Esophagus squamous epithelium (tissue), 5 donors: ENCODE measurements at regions not wholly inside any gene's neighbourhood (a gene's known extent, or its start where the extent isn't known, plus 50 kb on each side); places are given as distances from the start of the nearest gene placed in this dataset.
"Not testable (repeated sequence)": the region's sequence is repeated elsewhere in the genome, so short reads cannot be mapped to it uniquely, and the experiment has no call there.

Experiments used
- DNase-seq: peaks from one replicate; lab custom pipeline; 2025; lab: John Stamatoyannopoulos, UW
- H3K27ac ChIP-seq, 4 donors: fragments of 200-600 bp; sonication (generic); one replicate each; pipeline ENCODE4 v1.5.1; 2016 to 2019; ENCODE audit warnings: mild to moderate bottlenecking in 1 of 4
- H3K27me3 ChIP-seq, 4 donors: fragments of 200-600 bp; sonication (generic); 1 replicate in 3 of 4; 2 replicates in 1 of 4; pipeline versions ENCODE4 v1.5.1 to v1.6.0; 2017 to 2021; ENCODE audit warnings: antibody characterized with exemption in 1 of 4
- H3K36me3 ChIP-seq, 3 donors: fragments of 200-600 bp; sonication (generic); one replicate each; pipeline ENCODE4 v1.5.1; 2016 to 2019
- H3K4me1 ChIP-seq, 3 donors: fragments of 200-600 bp; sonication (generic); one replicate each; pipeline ENCODE4 v1.5.1; 2017 to 2019
- H3K4me3 ChIP-seq, 4 donors: fragments of 200-600 bp; sonication (generic); 1 replicate in 3 of 4; 2 replicates in 1 of 4; pipeline ENCODE4 v1.5.1; 2016 to 2019; ENCODE audit warnings: mild to moderate bottlenecking in 2 of 4, moderate library complexity in 1 of 4
- H3K9me3 ChIP-seq, 3 donors: fragments of 200-600 bp; sonication (generic); one replicate each; pipeline ENCODE4 v1.5.1; 2016 to 2019
- POLR2A ChIP-seq, 4 donors: fragments of 450-650 bp; IDR thresholded peaks; one replicate each; pipeline ENCODE4 v1.6.1; 2017; ENCODE audit warnings: antibody characterized with exemption in 4 of 4, mild to moderate bottlenecking in 4 of 4, moderate library complexity in 3 of 4
- WGBS, 2 donors: methylation state at CpG; one replicate each; pipeline ENCODE4 v1.1.5; 2018; 5-methylcytosine and 5-hydroxymethylcytosine counted together
- intact Hi-C: fragments of 100-400 bp; cut with DNase I; formaldehyde crosslinking; loops from one replicate; pipeline ENCODE4 v1.15.0; 2022
- TF ChIP-seq, protein P1 (sequence below), 6 experiments: fragments of 450-650 bp in 4 of 6; fragments of 200-600 bp in 2 of 6; sonication (generic) in 2 of 6; IDR thresholded peaks; one replicate each; pipeline ENCODE4 v1.5.1; 2016 to 2019; ENCODE audit warnings: antibody characterized with exemption in 6 of 6, mild to moderate bottlenecking in 4 of 6, moderate library complexity in 4 of 6
- donor health status: DM: yes; HTN: yes; CAD: no.

DNA sequence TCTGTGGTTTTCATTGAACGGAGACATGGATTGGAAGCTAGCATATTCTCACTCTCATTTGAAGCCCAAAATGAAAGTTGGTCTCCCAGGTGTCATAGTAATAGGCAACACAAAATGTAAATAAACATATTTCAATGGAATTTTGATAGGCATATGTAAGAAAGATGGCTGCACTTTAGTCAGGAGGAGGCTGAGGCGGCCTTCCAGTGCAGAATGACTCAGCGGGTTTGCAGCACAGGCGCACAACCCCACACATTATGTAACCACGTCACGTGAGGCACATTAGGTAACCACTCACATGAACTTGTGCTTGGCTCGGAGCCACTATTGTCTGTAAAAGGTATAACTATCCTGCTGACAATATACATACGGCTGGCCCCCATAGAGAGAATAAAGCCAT lies 381.7 kb downstream of the GPAT3 start:
- H3K4me3 ChIP-seq: no peak overlapping the region
- no peak overlapping the region for H3K27ac ChIP-seq
- H3K36me3 ChIP-seq: no peaks in the 10 kb centered on the region
- no peaks in the 10 kb centered on the region for H3K27me3 ChIP-seq
- TF ChIP-seq, protein P1, sequence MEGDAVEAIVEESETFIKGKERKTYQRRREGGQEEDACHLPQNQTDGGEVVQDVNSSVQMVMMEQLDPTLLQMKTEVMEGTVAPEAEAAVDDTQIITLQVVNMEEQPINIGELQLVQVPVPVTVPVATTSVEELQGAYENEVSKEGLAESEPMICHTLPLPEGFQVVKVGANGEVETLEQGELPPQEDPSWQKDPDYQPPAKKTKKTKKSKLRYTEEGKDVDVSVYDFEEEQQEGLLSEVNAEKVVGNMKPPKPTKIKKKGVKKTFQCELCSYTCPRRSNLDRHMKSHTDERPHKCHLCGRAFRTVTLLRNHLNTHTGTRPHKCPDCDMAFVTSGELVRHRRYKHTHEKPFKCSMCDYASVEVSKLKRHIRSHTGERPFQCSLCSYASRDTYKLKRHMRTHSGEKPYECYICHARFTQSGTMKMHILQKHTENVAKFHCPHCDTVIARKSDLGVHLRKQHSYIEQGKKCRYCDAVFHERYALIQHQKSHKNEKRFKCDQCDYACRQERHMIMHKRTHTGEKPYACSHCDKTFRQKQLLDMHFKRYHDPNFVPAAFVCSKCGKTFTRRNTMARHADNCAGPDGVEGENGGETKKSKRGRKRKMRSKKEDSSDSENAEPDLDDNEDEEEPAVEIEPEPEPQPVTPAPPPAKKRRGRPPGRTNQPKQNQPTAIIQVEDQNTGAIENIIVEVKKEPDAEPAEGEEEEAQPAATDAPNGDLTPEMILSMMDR (IDR thresholded peaks at IDR 0.05): no peak
- TF ChIP-seq POLR2A (IDR thresholded peaks at IDR 0.05): no peak
- H3K9me3 ChIP-seq: no peaks in the 10 kb centered on the region
- no peak for DNase-seq
- intact Hi-C loops: no loop called here
- H3K4me1 ChIP-seq: no peaks in the 10 kb centered on the region
- WGBS, 2 donors: 66 to 79% methylated on average over 6 to 8 of the region's 8 CpGs

DNA sequence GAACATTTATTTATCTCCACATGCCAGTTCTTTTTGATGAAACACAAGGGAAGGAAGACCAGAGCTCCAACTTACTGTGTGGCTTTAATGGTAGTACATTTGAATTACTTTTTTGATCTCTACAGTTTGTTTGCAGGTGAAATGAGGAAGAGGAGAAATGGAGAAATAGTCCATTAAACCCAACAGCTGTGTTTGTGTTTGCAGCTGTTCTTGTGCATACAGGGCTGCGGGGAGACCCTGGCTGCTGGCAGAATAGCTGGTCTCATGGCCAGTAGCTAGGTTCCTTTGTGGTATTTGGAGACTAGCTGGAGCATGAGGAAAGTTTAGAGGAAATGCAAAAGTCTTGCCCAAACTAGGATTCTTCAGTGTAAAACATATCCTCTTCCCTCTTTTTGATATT lies 374.8 kb downstream of the GPAT3 start:
- TF ChIP-seq, protein P1 (IDR thresholded peaks at IDR 0.05): no peak
- TF ChIP-seq POLR2A (IDR thresholded peaks at IDR 0.05): no peak
- intact Hi-C loops: no loop called here
- DNase-seq: no peak
- Histone ChIP-seq H3K4me3 (no peak overlapping the region), H3K4me1 (no peaks in the 10 kb centered on the region), H3K27me3 (no peaks in the 10 kb centered on the region), H3K36me3 (no peaks in the 10 kb centered on the region), H3K27ac (no peak overlapping the region), H3K9me3 (no peaks in the 10 kb centered on the region)
- 21 to 56% methylated on average over 1 of the region's 1 CpG for WGBS, 2 donors

DNA sequence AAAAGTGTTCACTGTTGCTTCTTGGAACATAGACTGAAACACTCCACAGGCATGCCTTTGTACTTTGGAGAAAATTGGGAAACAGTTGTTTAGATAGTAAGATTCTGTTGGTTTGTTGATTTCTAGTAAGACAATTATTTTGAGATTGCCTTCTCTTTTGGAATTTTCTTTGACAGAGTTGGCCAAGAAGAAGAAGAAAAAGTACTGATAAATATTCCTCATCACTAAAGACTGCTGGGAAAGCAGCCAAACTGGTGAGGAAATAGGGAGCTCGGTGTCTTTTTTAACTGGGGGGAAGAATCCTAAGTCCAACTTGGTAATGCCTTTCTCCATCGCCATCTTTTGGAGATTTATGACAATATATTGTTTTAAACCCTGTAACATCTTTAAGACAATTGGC lies 370.7 kb downstream of the GPAT3 start:
- Histone ChIP-seq H3K9me3 (no peaks in the 10 kb centered on the region), H3K27me3 (no peaks in the 10 kb centered on the region), H3K36me3 (no peaks in the 10 kb centered on the region), H3K4me3 (no peak overlapping the region), H3K27ac (no peak overlapping the region), H3K4me1 (no peaks in the 10 kb centered on the region)
- TF ChIP-seq, protein P1 (IDR thresholded peaks at IDR 0.05): no peak
- TF ChIP-seq POLR2A (IDR thresholded peaks at IDR 0.05): no peak
- intact Hi-C loops: no loop called here
- no peak for DNase-seq
- 34 to 55% methylated on average over 2 of the region's 2 CpGs for WGBS, 2 donors

DNA sequence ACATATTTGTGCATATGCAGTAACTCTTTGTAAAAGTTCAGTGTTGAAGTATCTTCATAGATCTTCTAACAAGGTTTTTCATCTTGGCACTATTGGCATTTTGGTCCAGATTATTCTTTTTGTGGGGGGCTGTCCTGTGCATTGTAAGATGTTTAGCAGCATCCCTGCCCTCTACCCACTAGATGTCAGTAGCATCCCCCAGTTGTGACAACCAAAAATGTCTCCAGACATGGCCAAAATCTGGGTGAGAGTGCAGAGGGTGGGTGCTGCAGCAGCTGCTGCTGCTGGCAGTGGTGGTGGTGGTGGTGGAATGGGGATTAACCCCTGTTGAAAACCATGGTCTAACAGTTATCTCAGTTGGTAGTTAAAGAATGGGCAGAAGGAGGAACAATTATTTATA lies 370.0 kb downstream of the GPAT3 start:
- Histone ChIP-seq H3K4me3 (no peak overlapping the region), H3K27me3 (no peaks in the 10 kb centered on the region), H3K4me1 (no peaks in the 10 kb centered on the region), H3K9me3 (no peaks in the 10 kb centered on the region), H3K27ac (peak overlapping the region in 1 of 4 donors; percentile 19), H3K36me3 (no peaks in the 10 kb centered on the region)
- no peak for TF ChIP-seq POLR2A (IDR thresholded peaks at IDR 0.05)
- TF ChIP-seq, protein P1 (IDR thresholded peaks at IDR 0.05): peak in 2 of 6 experiments; percentile 17 to 23
- no peak for DNase-seq
- intact Hi-C loops: no loop called here

DNA sequence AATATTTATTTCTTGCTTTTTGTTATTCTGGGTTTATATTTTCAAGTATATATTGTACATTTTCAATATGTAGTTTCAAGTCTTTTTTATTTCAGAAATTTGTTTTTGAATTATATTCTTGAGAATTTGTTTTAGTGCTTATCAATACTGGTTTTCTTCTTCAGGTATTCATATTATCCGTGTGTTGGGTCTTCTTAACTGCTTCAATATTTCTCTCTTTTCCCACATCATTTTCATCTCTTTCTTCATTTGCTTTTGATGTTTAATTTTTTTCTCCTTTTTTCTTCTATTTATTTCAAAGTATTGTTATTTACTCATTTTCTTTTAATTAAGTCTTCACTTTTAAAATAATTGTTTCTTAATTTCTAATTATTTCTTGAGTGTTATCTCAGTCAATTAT lies 367.8 kb downstream of the GPAT3 start:
- H3K36me3 ChIP-seq, H3K4me1 ChIP-seq, intact Hi-C loops, H3K4me3 ChIP-seq, H3K27me3 ChIP-seq, H3K9me3 ChIP-seq, H3K27ac ChIP-seq, DNase-seq: not testable (repeated sequence)
- WGBS, 2 donors: 37 to 83% methylated on average over 1 of the region's 1 CpG

DNA sequence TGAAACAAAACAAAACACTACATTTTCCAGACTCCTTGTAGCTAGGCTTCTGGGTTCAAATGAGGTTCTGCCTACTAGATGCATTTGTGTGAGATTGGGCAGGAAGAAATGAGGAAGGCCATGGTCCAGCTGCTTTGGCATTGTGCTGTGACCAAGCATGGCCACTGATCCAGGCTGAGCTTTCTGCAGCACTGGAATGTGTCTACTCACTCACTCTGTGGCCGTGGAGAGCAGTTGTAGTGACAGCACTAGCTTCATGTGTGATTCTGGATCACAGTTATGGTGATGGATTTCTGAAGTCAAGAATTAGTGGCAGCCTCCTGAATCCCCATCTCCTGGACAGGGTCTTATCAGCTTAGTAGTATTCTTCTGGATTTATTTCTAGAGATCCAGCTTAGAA lies 358.9 kb downstream of the GPAT3 start:
- no peaks in the 10 kb centered on the region for H3K27me3 ChIP-seq
- no peak for DNase-seq
- no peaks in the 10 kb centered on the region for H3K36me3 ChIP-seq
- 0% methylated on average over 1 of the region's 1 CpG; no CpG with 5 or more reads in 1 of the 2 donors for WGBS, 2 donors
- no peak overlapping the region for H3K4me3 ChIP-seq
- no peaks in the 10 kb centered on the region for H3K9me3 ChIP-seq
- H3K27ac ChIP-seq: no peak overlapping the region
- H3K4me1 ChIP-seq: no peaks in the 10 kb centered on the region
- TF ChIP-seq, protein P1 (IDR thresholded peaks at IDR 0.05): no peak
- no peak for TF ChIP-seq POLR2A (IDR thresholded peaks at IDR 0.05)
- intact Hi-C loops: no loop called here
